C4-2B (cell line): ENCODE measurements at regions not wholly inside any gene's neighbourhood (a gene's known extent, or its start where the extent isn't known, plus 50 kb on each side); places are given as distances from the start of the nearest gene placed in this dataset.

Experiments
- H3K27ac ChIP-seq: fragments of 450-650 bp; 2 replicates; pipeline ENCODE4 v1.5.1; 2017
- ZFX ChIP-seq: fragments of 450-650 bp; IDR thresholded peaks from 2 replicates; pipeline ENCODE4 v1.6.1; 2017
- TF ChIP-seq, protein P1 (sequence below): fragments of 450-650 bp; conservative IDR thresholded peaks from 2 replicates; pipeline ENCODE4 v1.5.1; 2017; ENCODE audit warnings: mild to moderate bottlenecking

DNA sequence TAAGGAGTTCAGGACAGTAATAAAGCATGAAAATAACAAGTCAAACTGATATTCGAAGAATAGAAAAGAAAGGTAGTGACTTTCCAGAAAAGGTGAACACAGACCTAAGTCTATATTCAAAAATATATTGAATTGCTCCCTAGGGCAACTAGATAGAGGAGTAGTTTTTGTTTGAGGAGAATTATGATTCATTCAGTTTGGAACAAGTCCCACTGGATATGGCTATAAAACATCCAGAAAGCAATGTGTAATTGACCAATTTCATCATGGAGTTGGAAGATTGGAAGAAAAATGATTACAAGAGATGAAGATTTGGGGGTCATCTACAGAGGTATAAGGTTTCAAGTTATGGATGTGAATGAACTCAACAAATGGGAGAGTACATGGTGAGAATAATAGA is 117.5 kb upstream of the ZNF462 start:
- no peak for TF ChIP-seq ZFX
- TF ChIP-seq, protein P1, sequence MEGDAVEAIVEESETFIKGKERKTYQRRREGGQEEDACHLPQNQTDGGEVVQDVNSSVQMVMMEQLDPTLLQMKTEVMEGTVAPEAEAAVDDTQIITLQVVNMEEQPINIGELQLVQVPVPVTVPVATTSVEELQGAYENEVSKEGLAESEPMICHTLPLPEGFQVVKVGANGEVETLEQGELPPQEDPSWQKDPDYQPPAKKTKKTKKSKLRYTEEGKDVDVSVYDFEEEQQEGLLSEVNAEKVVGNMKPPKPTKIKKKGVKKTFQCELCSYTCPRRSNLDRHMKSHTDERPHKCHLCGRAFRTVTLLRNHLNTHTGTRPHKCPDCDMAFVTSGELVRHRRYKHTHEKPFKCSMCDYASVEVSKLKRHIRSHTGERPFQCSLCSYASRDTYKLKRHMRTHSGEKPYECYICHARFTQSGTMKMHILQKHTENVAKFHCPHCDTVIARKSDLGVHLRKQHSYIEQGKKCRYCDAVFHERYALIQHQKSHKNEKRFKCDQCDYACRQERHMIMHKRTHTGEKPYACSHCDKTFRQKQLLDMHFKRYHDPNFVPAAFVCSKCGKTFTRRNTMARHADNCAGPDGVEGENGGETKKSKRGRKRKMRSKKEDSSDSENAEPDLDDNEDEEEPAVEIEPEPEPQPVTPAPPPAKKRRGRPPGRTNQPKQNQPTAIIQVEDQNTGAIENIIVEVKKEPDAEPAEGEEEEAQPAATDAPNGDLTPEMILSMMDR, result no peak
- H3K27ac ChIP-seq, result no peak overlapping the region

GRCh38 chr9:106745876-106746275 is 117.1 kb upstream of the ZNF462 start:
- no peak for TF ChIP-seq ZFX
- TF ChIP-seq, protein P1, result no peak
- H3K27ac ChIP-seq, result no peak overlapping the region

- H3K27ac ChIP-seq, result no peak overlapping the region
- TF ChIP-seq ZFX, result no peak
- TF ChIP-seq, protein P1, result no peak
Observed at GRCh38 chr9:106751681-106752080, 111.3 kb upstream of the ZNF462 start.

DNA sequence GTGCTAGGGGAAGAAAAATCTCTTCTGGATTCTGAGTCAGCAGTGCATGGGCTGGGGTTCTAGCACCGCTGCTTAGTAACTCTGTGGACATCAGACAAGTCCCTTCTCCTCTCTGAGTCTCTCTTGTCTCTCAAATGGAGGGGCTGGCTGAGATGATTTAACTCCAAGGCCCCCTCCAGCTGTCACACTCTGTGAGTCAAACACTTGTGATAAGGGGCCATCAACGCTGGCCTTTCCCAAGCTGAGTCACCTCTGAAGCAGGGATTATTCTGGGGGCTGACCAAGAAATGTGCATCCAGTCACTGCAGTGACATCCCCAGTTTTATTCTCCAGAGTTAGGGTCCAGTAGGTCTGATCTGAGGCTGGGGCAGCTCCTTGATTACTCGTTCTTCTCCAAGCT is 110.4 kb upstream of the ZNF462 start:
- TF ChIP-seq ZFX, result no peak
- TF ChIP-seq, protein P1, result no peak
- no peak overlapping the region for H3K27ac ChIP-seq

- TF ChIP-seq ZFX, result no peak
- TF ChIP-seq, protein P1, result no peak
Observed at GRCh38 chr9:106753155-106753671, 109.8 kb upstream of the ZNF462 start.

GRCh38 chr9:106755736-106756135 is 107.2 kb upstream of the ZNF462 start:
- no peak overlapping the region for H3K27ac ChIP-seq
- TF ChIP-seq, protein P1, result no peak
- TF ChIP-seq ZFX, result no peak

More at GRCh38 chr9:106753155-106753671, 109.8 kb upstream of the ZNF462 start:
- no peak overlapping the region for H3K27ac ChIP-seq

- TF ChIP-seq, protein P1, result no peak
- no peak for TF ChIP-seq ZFX
- no peak overlapping the region for H3K27ac ChIP-seq
Observed at GRCh38 chr9:106757514-106757913, 105.5 kb upstream of the ZNF462 start.
